ENCODE measurements at regions not wholly inside any gene's neighbourhood (a gene's known extent, or its start where the extent isn't known, plus 50 kb on each side); places are given as distances from the start of the nearest gene placed in this dataset.

DNA sequence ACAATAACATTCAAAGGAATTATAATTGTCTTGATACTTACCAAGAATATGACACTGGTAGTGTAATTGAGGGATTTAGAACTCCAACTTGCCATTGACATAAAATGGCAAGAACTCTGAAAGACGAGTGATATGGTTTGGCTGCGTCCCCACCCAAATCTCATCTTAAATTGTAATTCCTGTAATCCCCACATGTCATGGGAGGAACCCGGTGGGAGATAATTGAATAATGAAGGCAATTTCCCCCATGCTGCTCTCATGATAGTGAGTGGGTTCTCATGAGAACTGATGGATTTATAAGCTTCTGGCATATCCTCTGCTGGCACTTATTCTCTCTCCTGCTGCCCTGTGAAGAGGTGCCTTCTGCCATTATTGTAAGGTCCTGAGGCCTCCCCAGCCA, 1536.4 kb downstream of the TECRL start:
- Histone ChIP-seq H3K4me1 (no peaks in the 10 kb centered on the region), H3K4me3 (no peak overlapping the region), H3K36me3 (no peaks in the 10 kb centered on the region), H3K27me3 (no peaks in the 10 kb centered on the region), H3K27ac (no peak overlapping the region), H3K9me3 (no peaks in the 10 kb centered on the region)
- intact Hi-C loops (cut with DNase I), result no loop called here
- DNase-seq (ENCODE audit: extremely low spot score in 2 of 2), result no peak
- TF ChIP-seq POLR2AphosphoS5 (IDR thresholded peaks at IDR 0.05; ENCODE audit: insufficient read depth in 1 of 2, low read depth in 1 of 2) (no peak), POLR2A (IDR thresholded peaks at IDR 0.05) (no peak)
- TF ChIP-seq, protein P1, sequence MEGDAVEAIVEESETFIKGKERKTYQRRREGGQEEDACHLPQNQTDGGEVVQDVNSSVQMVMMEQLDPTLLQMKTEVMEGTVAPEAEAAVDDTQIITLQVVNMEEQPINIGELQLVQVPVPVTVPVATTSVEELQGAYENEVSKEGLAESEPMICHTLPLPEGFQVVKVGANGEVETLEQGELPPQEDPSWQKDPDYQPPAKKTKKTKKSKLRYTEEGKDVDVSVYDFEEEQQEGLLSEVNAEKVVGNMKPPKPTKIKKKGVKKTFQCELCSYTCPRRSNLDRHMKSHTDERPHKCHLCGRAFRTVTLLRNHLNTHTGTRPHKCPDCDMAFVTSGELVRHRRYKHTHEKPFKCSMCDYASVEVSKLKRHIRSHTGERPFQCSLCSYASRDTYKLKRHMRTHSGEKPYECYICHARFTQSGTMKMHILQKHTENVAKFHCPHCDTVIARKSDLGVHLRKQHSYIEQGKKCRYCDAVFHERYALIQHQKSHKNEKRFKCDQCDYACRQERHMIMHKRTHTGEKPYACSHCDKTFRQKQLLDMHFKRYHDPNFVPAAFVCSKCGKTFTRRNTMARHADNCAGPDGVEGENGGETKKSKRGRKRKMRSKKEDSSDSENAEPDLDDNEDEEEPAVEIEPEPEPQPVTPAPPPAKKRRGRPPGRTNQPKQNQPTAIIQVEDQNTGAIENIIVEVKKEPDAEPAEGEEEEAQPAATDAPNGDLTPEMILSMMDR (IDR thresholded peaks at IDR 0.05), result no peak

DNA sequence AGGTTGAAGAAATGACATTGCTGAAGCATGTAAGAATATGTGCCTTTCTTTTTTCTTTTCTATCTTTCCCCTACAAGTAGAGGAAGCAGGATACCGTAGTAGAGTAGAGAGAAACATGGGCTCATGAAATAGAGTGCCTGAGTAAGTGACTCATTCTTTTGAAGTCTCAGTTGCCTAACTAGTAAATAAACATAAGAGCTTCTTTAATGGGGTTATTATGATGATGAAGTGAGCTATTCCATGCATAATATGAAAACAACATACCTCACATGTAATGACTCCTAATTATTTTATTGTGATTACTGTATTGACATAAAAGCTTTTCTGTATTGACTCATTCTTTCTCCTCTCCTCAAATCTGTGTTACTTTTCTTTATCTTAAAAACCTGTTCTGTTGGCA, 1538.2 kb downstream of the TECRL start:
- TF ChIP-seq POLR2AphosphoS5 (IDR thresholded peaks at IDR 0.05; ENCODE audit: insufficient read depth in 1 of 2, low read depth in 1 of 2) (no peak), POLR2A (IDR thresholded peaks at IDR 0.05) (no peak)
- TF ChIP-seq, protein P1 (IDR thresholded peaks at IDR 0.05), result no peak
- intact Hi-C loops (cut with DNase I), result no loop called here
- no peak overlapping the region for H3K4me3 ChIP-seq
- H3K27ac ChIP-seq, result no peak overlapping the region
- no peaks in the 10 kb centered on the region for H3K9me3 ChIP-seq
- DNase-seq (ENCODE audit: extremely low spot score in 2 of 2), result no peak
- no peaks in the 10 kb centered on the region for H3K27me3 ChIP-seq
- no peaks in the 10 kb centered on the region for H3K36me3 ChIP-seq
- no peaks in the 10 kb centered on the region for H3K4me1 ChIP-seq

DNA sequence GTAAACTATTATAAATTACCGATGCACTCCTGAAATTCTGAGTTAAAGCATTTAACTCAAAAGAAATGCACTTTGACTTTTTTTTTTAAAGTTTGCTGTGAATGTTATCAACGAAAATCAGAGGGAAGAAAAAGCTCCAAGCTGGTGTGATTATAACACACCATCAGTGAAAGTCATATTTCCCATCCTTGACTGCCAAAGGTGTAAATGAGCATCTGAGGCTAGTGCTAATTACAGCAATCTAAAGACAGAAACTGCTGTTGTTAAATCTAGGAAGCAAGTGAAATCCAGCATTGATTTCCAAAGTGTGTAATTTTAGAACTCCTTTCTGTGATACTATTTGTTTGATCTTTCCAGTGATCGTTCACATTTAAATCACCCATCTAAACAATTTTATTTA, 1538.8 kb downstream of the TECRL start:
- intact Hi-C loops (cut with DNase I), result no loop called here
- Histone ChIP-seq H3K4me3 (no peak overlapping the region), H3K36me3 (no peaks in the 10 kb centered on the region), H3K4me1 (no peaks in the 10 kb centered on the region), H3K27ac (no peak overlapping the region), H3K9me3 (no peaks in the 10 kb centered on the region), H3K27me3 (no peaks in the 10 kb centered on the region)
- DNase-seq (ENCODE audit: extremely low spot score in 2 of 2), result no peak
- TF ChIP-seq POLR2AphosphoS5 (IDR thresholded peaks at IDR 0.05; ENCODE audit: insufficient read depth in 1 of 2, low read depth in 1 of 2) (no peak), POLR2A (IDR thresholded peaks at IDR 0.05) (no peak)
- TF ChIP-seq, protein P1 (IDR thresholded peaks at IDR 0.05), result no peak

DNA sequence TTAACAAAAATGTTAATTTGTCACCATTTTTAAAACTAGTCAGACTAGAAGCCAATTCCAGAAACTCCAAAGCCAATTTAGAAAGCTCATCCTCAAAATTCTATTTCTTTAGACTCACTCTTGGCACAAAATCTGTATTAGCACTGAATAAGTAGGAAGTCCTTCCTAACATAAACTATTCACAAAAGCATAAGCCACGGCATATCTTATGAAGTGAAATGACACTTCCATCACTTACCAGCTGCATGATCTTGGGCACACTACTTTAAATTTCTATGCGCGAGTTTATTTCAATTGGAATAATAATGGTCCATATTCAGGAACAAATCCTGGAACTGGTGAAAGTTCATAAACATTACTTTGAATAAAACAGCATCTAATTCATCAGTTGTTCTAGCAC, 1544.0 kb downstream of the TECRL start:
- H3K4me1 ChIP-seq, result no peaks in the 10 kb centered on the region
- intact Hi-C loops (cut with DNase I), result no loop called here
- H3K36me3 ChIP-seq, result no peaks in the 10 kb centered on the region
- no peak for DNase-seq (ENCODE audit: extremely low spot score in 2 of 2)
- TF ChIP-seq POLR2A (IDR thresholded peaks at IDR 0.05) (no peak), POLR2AphosphoS5 (IDR thresholded peaks at IDR 0.05; ENCODE audit: insufficient read depth in 1 of 2, low read depth in 1 of 2) (no peak)
- TF ChIP-seq, protein P1 (IDR thresholded peaks at IDR 0.05), result no peak
- no peak overlapping the region for H3K4me3 ChIP-seq
- H3K27ac ChIP-seq, result no peak overlapping the region
- H3K9me3 ChIP-seq, result no peaks in the 10 kb centered on the region
- no peaks in the 10 kb centered on the region for H3K27me3 ChIP-seq

DNA sequence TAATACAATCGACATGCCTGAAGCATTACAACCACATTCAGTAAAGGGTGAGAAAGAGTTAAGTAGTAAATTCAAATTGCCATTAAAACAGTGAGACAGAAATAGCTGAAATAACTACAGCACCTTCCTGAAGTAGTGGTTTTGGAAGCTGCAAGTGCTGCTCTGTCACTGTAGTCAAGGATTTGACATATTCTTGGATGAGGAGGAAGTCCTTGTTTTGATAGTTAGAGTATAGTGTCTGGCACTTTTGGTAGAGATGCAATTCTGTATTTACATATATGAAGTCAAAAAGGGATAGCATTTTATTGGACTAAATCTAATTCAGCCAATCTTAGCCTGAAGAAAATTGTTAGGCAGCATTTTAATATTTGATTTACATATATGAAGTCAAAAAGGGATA, 1559.6 kb downstream of the TECRL start:
- H3K27me3 ChIP-seq, result no peaks in the 10 kb centered on the region
- no peaks in the 10 kb centered on the region for H3K9me3 ChIP-seq
- no peaks in the 10 kb centered on the region for H3K4me1 ChIP-seq
- H3K27ac ChIP-seq, result no peak overlapping the region
- intact Hi-C loops (cut with DNase I), result no loop called here
- no peaks in the 10 kb centered on the region for H3K36me3 ChIP-seq
- H3K4me3 ChIP-seq, result no peak overlapping the region
- TF ChIP-seq, protein P1 (IDR thresholded peaks at IDR 0.05), result no peak
- TF ChIP-seq POLR2AphosphoS5 (IDR thresholded peaks at IDR 0.05; ENCODE audit: insufficient read depth in 1 of 2, low read depth in 1 of 2) (no peak), POLR2A (IDR thresholded peaks at IDR 0.05) (no peak)
- DNase-seq (ENCODE audit: extremely low spot score in 2 of 2), result no peak
